Testis (tissue), 2 donors: ENCODE measurements at regions not wholly inside any gene's neighbourhood (a gene's known extent, or its start where the extent isn't known, plus 50 kb on each side); places are given as distances from the start of the nearest gene placed in this dataset.

ENCODE experiments used
- DNase-seq: peaks from one replicate; pipeline ENCODE4 v3.0.0-alpha.2; 2019
- H3K27ac ChIP-seq, 2 donors: fragments of 200-600 bp; sonication (generic); one replicate each; pipeline ENCODE4 v1.5.1; 2019
- H3K27me3 ChIP-seq: fragments of 200-600 bp; sonication (generic); one replicate; pipeline ENCODE4 v1.5.1; 2019
- H3K36me3 ChIP-seq: fragments of 200-600 bp; sonication (generic); one replicate; pipeline ENCODE4 v1.5.1; 2017; ENCODE audit warnings: low read depth; ENCODE audit errors: missing control alignments
- H3K4me1 ChIP-seq: fragments of 200-600 bp; sonication (generic); one replicate; pipeline ENCODE4 v1.5.1; 2019
- H3K4me3 ChIP-seq, 2 donors: fragments of 200-600 bp; sonication (generic); one replicate each; pipeline ENCODE4 v1.5.1; 2017 to 2019
- H3K9me3 ChIP-seq: fragments of 200-600 bp; sonication (generic); one replicate; pipeline ENCODE4 v1.5.1; 2017
- POLR2A ChIP-seq: fragments of 450-650 bp; IDR thresholded peaks from one replicate; pipeline ENCODE4 v1.6.1; 2017; ENCODE audit warnings: antibody characterized with exemption, mild to moderate bottlenecking, moderate library complexity
- WGBS, 2 donors: methylation state at CpG; one replicate each; pipeline ENCODE4 v1.1.5; 2018; 5-methylcytosine and 5-hydroxymethylcytosine counted together
- intact Hi-C: fragments of 100-400 bp; cut with DNase I; formaldehyde crosslinking; loops from one replicate; pipeline ENCODE4 v1.15.1; 2023; ENCODE audit warnings: low total_unique reads
- TF ChIP-seq, protein P1 (sequence below), 3 experiments: fragments of 450-650 bp in 2 of 3; fragments of 200-600 bp in 1 of 3; sonication (generic) in 1 of 3; IDR thresholded peaks; one replicate each; pipeline ENCODE4 v1.5.1; 2016 to 2019; ENCODE audit warnings: antibody characterized with exemption in 3 of 3, mild to moderate bottlenecking in 2 of 3, moderate library complexity in 1 of 3

DNA sequence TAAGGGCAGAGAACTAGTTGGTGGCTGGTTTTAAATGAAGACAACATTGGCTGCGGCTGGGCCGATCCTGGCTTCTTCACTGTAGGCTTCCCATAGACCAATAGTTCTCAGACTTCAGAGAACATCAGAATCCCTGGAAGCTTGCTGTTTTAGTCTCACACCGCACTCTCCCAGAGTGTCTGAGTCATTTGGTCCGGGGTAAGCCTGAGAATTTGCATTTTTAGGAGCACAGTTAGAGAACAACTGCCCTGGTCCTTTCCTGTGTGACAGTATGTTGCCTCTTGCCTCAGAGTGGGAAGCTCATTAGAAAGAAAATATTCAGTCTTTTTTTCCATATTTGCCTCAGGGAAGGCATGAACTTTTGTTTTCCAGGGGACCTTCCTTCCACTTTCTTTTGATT, 137.1 kb upstream of the GAREM1 start:
- no peak overlapping the region for H3K4me3 ChIP-seq
- H3K4me1 ChIP-seq = no peaks in the 10 kb centered on the region
- H3K9me3 ChIP-seq = no peaks in the 10 kb centered on the region
- H3K27ac ChIP-seq = no peak overlapping the region
- 84 to 87% methylated on average over 4 of the region's 4 CpGs for WGBS, 2 donors
- H3K27me3 ChIP-seq = no peaks in the 10 kb centered on the region
- H3K36me3 ChIP-seq = no peaks in the 10 kb centered on the region
- intact Hi-C loops = no loop called here
- DNase-seq = no peak
- TF ChIP-seq, protein P1, sequence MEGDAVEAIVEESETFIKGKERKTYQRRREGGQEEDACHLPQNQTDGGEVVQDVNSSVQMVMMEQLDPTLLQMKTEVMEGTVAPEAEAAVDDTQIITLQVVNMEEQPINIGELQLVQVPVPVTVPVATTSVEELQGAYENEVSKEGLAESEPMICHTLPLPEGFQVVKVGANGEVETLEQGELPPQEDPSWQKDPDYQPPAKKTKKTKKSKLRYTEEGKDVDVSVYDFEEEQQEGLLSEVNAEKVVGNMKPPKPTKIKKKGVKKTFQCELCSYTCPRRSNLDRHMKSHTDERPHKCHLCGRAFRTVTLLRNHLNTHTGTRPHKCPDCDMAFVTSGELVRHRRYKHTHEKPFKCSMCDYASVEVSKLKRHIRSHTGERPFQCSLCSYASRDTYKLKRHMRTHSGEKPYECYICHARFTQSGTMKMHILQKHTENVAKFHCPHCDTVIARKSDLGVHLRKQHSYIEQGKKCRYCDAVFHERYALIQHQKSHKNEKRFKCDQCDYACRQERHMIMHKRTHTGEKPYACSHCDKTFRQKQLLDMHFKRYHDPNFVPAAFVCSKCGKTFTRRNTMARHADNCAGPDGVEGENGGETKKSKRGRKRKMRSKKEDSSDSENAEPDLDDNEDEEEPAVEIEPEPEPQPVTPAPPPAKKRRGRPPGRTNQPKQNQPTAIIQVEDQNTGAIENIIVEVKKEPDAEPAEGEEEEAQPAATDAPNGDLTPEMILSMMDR (IDR thresholded peaks at IDR 0.05) = no peak
- TF ChIP-seq POLR2A = no peak

DNA sequence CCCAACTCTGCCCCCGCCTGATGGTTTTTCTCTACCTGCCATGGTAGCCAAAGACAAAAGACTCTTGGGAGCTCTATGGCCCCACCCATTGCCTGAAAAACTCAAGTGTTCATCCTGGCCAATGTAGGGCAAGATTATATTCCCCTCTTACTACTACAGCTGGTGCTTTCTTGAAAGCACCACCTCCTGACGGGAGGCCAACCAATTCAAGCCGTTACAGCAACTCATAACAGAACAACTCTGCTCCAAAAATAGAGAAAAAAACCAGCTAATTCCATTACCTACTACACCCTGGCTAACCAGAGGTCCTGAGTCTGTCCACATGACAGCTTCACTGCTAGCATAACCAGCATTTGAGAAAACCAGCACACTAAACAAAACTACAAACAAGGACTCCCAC, 127.5 kb upstream of the GAREM1 start:
- DNase-seq = no peak
- WGBS, 2 donors = 89 to 100% methylated on average over 3 of the region's 3 CpGs
- Histone ChIP-seq H3K4me3 (no peak overlapping the region), H3K9me3 (no peaks in the 10 kb centered on the region), H3K27ac (no peak overlapping the region), H3K27me3 (no peaks in the 10 kb centered on the region), H3K36me3 (no peaks in the 10 kb centered on the region), H3K4me1 (no peaks in the 10 kb centered on the region)
- no peak for TF ChIP-seq POLR2A
- TF ChIP-seq, protein P1 (IDR thresholded peaks at IDR 0.05) = no peak
- intact Hi-C loops = no loop called here

DNA sequence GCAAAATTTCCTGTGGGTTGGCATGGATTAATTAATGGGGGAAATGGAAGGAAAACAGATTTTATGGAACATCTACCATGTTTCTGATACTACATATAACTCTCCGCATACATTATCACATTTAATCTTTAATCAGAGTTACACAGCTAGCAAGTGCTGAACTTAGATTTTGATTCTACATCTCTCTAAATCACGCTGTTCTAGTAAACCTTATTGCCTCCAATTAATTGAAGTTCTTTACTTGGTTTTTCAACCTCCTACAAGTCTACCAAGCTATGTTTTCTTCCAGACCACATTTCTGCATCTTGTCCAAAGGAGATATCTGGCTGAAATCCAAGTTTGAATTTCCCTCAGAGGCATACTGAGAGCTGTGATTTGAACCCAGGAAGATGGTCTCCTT, 125.8 kb upstream of the GAREM1 start:
- intact Hi-C loops = no loop called here
- 50% methylated on average over 2 of the region's 2 CpGs for WGBS, 2 donors
- TF ChIP-seq, protein P1 (IDR thresholded peaks at IDR 0.05) = no peak
- TF ChIP-seq POLR2A = no peak
- no peaks in the 10 kb centered on the region for H3K27me3 ChIP-seq
- no peak overlapping the region for H3K27ac ChIP-seq
- H3K36me3 ChIP-seq = no peaks in the 10 kb centered on the region
- H3K9me3 ChIP-seq = no peaks in the 10 kb centered on the region
- no peak for DNase-seq
- H3K4me1 ChIP-seq = no peaks in the 10 kb centered on the region
- no peak overlapping the region for H3K4me3 ChIP-seq

DNA sequence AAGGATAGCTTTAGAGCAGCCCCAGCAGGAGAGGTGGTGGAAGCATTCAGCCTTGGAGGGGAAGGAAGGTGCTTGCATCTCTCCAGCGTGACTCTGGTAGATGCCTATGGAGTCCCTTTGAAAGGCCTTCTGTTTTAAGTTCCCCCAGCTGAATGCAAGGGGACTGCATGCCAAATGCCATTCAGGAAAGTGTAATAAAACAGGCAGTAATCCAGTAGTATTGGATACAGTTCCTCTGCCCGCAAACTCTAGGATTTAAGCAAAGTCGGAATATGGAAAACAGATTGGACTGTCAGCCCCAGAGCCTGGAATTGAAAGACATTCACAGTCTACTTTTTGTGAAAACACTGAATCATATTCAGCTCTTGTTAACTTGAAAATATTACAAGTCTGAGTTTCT, 125.2 kb upstream of the GAREM1 start:
- 65 to 79% methylated on average over 3 of the region's 3 CpGs for WGBS, 2 donors
- no peaks in the 10 kb centered on the region for H3K27me3 ChIP-seq
- intact Hi-C loops = no loop called here
- H3K9me3 ChIP-seq = no peaks in the 10 kb centered on the region
- no peak for TF ChIP-seq POLR2A
- TF ChIP-seq, protein P1 (IDR thresholded peaks at IDR 0.05) = no peak
- no peak overlapping the region for H3K4me3 ChIP-seq
- H3K27ac ChIP-seq = no peak overlapping the region
- no peak for DNase-seq
- H3K36me3 ChIP-seq = no peaks in the 10 kb centered on the region
- H3K4me1 ChIP-seq = no peaks in the 10 kb centered on the region

DNA sequence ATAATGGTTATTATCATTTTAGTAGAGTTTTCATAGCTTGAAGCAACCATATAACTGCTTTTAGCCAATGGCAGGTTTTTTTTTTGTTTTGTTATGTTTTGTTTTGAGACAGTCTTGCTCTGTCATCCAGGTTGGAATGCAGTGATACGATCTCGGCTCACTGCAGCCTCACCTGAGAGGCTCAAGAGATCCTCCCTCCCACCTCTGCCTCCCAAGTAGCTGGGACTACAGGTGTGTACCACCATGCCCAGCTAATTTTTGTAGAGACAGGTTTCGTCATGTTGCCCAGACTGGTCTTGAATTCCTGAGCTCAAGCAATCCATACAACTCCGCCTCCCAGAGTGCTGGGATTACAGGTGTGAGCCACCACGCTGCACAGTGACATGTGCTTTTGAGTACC, 117.5 kb upstream of the GAREM1 start:
- Histone ChIP-seq H3K36me3 (no peaks in the 10 kb centered on the region), H3K9me3 (no peaks in the 10 kb centered on the region), H3K27me3 (no peaks in the 10 kb centered on the region), H3K27ac (no peak overlapping the region), H3K4me3 (no peak overlapping the region), H3K4me1 (no peaks in the 10 kb centered on the region)
- TF ChIP-seq, protein P1 (IDR thresholded peaks at IDR 0.05) = no peak
- TF ChIP-seq POLR2A = no peak
- 92 to 94% methylated on average over 5 of the region's 5 CpGs for WGBS, 2 donors
- intact Hi-C loops = no loop called here
- no peak for DNase-seq
